Smooth muscle cell of the brain vasculature (primary cell): ENCODE measurements at regions not wholly inside any gene's neighbourhood (a gene's known extent, or its start where the extent isn't known, plus 50 kb on each side); places are given as distances from the start of the nearest gene placed in this dataset.
"Not testable (repeated sequence)": the region's sequence is repeated elsewhere in the genome, so short reads cannot be mapped to it uniquely, and the experiment has no call there.

ENCODE experiments used
- DNase-seq: peaks from one replicate; pipeline ENCODE4 v3.0.0-alpha.2; 2012; ENCODE audit warnings: low read depth, low spot score

DNA sequence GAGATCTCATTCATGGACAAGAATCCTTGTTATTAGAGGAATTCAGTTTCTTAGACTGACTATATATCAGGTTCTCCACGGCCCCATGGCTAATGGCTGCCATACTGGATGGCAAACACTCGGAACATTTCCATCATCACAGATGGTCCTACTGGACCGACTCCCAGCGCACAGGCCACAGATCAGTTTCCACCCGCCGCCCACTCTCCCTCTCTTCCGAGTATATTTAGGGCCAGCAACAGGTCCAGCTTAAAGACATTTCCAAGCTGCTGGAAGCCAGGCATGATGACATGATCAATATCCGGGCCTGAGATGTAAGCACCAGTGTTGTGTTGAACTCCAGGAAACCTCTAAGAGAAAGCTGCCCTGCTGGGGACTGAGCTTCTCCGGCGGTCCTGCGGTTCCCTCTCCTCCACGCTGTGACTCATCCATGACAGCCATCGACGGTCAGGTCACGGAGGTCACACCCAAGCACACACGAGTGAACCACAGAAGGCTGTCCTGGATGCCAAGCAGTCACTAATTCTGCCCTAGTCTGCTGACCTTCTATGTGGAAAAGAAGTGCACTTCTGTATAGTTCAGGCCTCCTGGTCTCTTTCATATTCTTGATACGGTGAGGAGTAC lies 64.4 kb upstream of the LPCAT1 start:
- not testable (repeated sequence) for DNase-seq

DNA sequence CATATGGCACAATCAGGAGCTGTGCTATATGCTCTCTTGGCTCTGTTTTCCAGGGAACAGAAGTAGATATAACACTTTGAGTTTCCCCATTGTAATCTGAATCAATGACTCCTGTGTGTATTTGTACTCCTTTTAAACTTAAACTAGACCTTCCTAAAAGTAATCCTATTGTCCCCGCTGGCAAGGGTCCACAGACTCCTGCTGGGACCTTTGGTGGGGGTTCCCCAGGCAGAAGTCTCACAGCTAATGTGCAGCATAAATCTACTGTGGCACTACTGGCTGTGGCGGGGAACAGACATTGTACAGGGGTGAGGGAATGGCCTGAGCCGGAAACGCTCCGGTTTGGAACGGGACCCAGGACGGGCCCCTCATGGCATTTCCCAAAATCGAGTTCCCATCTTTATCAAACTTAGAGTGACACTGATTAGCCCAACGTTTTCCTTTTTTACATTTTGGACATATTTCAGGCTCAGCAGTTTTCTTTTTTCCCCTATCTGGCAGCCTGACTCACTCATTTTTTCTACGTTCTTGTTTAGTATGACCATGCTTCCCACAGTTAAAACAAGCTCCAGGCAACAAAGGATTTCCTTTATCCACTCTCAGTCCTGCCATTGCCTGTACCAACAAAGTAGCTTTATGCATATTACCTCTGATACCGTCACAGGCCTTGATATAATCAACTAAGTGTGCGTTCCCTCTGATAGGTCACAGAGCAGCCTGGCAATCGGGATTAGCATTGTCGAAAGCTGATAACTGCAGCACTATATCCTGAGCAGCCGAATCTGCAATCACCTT lies 59.5 kb upstream of the LPCAT1 start:
- not testable (repeated sequence) for DNase-seq

DNA sequence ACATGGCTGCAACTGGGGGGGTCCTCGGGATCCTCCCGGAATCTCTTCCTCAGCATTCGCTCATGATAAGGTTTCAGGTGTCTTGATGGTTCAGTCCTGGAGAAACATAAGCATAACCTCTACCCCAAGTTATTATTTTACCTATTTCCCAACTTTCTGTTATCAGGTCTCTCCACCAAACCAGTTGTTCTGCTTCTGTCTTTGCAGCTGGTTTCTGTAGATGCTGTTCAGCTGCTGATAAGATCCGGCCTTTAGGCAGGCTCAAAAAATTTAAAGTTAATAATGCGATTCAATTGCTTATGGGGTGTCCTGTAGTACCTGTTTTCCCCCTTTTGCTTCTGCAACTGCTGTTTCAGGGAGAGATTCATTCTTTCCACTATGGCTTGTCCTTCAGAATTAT lies 55.6 kb upstream of the LPCAT1 start:
- not testable (repeated sequence) for DNase-seq

DNA sequence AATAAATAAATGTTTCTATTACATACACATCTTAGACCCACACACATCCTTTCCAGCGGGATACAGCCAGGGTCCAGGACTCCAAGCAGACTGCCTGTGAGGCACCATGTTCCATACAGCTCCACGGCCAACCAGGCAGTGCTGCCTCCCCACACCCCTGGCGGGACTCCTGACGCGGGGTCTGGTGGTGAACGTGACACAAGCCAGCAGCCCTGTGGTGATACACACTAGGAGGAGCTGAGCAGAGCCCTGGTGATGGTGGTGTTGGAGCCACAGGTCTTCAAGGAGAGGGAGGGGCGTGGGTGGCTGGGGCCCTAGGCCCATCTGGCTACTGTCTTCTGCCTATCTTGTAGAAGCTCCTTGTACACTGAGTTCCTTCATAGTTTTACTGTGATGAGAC lies 53.1 kb upstream of the LPCAT1 start:
- DNase-seq = not testable (repeated sequence)

DNA sequence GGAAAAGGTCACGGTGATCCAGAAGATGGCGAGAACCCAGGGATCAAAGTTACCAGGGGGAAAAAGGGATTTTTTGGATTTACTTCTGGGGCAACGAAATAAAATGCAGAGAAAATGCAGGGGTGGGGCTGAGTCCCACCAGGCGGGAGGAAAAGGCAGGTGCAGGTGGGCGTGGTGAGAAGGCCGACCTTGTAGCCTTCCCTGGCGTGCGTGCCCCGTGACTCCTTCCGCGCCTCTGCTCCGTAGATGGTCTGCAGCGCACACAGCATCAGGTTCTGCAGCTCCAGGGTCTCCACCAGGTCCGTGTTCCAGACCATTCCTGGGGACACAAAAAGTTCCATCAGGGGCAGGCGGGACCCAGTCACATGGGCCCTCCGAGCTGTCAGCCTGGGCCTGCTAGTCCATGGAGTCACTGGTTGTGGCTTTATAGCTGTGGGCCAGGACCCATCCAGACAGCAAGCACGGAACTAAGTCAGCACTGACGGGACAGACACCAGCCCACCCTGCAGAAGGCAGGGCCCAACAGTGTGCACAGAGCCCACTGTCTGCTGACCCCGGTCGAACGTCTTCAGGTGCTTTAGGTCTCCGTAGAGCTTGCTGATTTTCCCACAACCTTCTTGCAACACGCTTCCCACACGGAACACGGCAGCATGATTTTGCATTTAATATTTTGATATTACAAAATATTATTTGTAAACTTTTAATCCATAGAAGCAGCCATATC lies 52.4 kb upstream of the LPCAT1 start:
- not testable (repeated sequence) for DNase-seq

DNA sequence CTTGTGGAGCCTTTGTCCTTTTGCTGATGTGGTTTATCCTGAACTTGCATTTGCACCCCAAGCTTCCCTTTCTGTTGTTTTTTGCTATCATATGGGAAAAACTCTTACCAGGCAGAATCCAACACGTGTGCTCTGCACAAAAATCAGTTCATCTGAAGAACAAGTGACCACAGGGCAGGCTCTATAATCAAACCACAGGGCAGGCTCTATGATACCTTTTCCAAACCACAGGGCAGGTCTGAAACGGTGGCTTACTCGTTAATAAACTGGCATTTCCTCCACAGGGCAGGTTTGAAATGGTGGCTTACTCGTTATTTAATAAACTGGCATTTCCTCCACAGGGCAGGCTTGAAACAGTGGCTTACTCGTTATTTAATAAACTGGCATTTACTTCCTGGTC lies 51.7 kb upstream of the LPCAT1 start:
- DNase-seq = not testable (repeated sequence)

DNA sequence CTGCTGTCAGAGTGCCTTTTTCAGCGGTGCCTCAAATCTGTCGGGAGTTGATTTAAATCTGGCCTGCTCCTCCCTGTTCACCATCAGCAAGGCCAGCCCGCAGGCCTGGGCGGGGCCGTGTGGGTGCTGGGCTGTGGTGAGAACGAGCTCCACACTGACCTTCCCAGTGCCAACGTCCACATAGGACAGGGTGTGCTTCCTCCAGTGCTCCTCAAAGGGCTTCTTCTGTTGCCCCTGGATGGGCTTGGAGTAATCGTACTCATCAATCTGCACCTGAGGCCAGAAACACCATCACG lies 50.2 kb upstream of the LPCAT1 start:
- DNase-seq = not testable (repeated sequence)

DNA sequence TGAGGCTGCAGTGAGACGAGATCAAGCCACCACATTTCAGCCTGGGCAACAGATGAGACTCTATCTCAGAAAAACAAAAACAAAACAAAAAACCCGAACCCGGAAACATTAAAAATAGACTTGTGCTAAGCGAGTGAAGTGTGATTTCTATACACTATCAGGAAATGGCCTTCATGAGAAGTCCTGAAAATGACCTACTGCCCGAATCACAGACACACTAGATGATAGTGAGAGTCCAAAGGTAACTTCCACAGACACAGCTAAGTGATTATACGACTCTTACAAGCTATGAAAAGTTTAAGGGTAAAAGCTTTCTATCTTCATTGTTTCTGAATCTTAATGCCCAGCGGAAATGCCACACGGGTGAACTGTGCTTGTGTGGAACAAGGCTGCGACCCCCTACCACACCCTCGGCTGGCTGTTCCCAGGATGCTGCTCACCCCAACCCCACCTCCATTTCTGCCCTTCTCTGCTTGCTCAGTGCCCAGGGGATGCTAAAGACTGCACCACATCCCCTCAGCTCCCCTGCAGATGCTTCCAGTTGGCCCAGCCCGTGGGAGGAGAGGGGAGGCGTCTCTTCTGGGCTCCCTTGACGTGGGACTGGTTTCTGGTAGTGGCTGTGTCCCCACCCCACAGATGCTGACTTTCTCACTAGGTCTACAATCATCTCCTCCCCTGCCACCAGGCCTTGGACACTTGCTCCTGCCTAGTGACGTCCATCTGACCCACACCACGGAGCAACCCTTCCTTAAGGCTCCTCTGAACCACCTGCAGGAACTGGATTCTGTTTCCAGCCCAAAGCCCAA lies 49.7 kb upstream of the LPCAT1 start:
- not testable (repeated sequence) for DNase-seq
